GM12864 (cell line): ENCODE measurements at regions not wholly inside any gene's neighbourhood (a gene's known extent, or its start where the extent isn't known, plus 50 kb on each side); places are given as distances from the start of the nearest gene placed in this dataset.

ENCODE experiments used
- DNase-seq: peaks from one replicate; pipeline ENCODE4 v3.0.0-alpha.2; 2011; ENCODE audit warnings: low read depth
- H3K4me3 ChIP-seq: 2 replicates; pipeline ENCODE4 v1.5.1; 2011; ENCODE audit warnings: mild to moderate bottlenecking, low read depth, low read length, control low read depth
- CTCF ChIP-seq: IDR thresholded peaks from 2 replicates; pipeline ENCODE4 v1.5.1; 2011; ENCODE audit warnings: low read depth, mild to moderate bottlenecking, moderate library complexity, low read length, control low read depth, inconsistent platforms; ENCODE audit errors: missing control alignments

- no peak overlapping the region for H3K4me3 ChIP-seq
- DNase-seq: no peak
- no peak for TF ChIP-seq CTCF
Measured at GRCh38 chr15:93247466-93248121, 158.6 kb upstream of the RGMA start.

GRCh38 chr15:93246266-93247242 is 157.5 kb upstream of the RGMA start:
- H3K4me3 ChIP-seq: no peak overlapping the region
- no peak for DNase-seq
- TF ChIP-seq CTCF: no peak

GRCh38 chr15:93245661-93246042 is 156.6 kb upstream of the RGMA start:
- TF ChIP-seq CTCF: no peak
- DNase-seq: no peak
- H3K4me3 ChIP-seq: no peak overlapping the region

GRCh38 chr15:93244696-93245660 is 156.0 kb upstream of the RGMA start:
- no peak for DNase-seq
- H3K4me3 ChIP-seq: no peak overlapping the region
- no peak for TF ChIP-seq CTCF

- DNase-seq: no peak
- no peak overlapping the region for H3K4me3 ChIP-seq
- no peak for TF ChIP-seq CTCF
Measured at GRCh38 chr15:93243573-93243972, 154.6 kb upstream of the RGMA start.

GRCh38 chr15:93241696-93242585 is 152.9 kb upstream of the RGMA start:
- DNase-seq: no peak
- no peak for TF ChIP-seq CTCF
- H3K4me3 ChIP-seq: no peak overlapping the region
